Activated CD4-positive, alpha-beta T cell treated with anti-CD3 and anti-CD28 coated beads, Interleukin-10, Interleukin-2, amounts not matched to agents 100 ng/mL and 50 ng/mL, durations not matched to agents 16 hours and 8 hours (primary cell): ENCODE measurements at regions not wholly inside any gene's neighbourhood (a gene's known extent, or its start where the extent isn't known, plus 50 kb on each side); places are given as distances from the start of the nearest gene placed in this dataset.

Experiments used
- DNase-seq: peaks from one replicate; pipeline ENCODE4 v3.0.0-alpha.2; 2020

GRCh38 chr5:52690236-52690768 is 97.4 kb upstream of the ITGA1 start:
- no peak for DNase-seq

GRCh38 chr5:52692039-52692438 is 95.7 kb upstream of the ITGA1 start:
- no peak for DNase-seq

DNA sequence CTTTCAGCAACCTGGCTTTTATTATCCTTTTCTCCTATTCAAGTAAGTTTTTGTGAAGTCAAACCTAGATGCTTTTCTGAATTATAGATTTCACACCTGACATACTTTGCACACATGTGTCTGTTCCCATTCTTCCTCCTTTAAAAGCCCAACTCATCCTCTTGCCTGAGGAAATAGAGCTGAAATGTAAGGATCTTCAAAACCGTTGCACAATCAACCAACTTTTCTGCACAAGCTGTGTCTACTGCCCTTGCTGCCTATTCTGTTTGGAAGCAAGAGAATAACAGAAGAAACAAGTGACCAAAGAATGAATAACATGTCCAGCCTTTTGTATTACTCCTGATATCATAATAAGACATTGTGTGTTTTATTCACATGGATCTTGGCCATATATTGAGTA is 95.1 kb upstream of the ITGA1 start:
- no peak for DNase-seq

- peak; percentile 20 for DNase-seq
These were observed 94.4 kb upstream of the ITGA1 start for GRCh38 chr5:52693280-52693679.

GRCh38 chr5:52693836-52694235 is 93.9 kb upstream of the ITGA1 start:
- DNase-seq: no peak

DNA sequence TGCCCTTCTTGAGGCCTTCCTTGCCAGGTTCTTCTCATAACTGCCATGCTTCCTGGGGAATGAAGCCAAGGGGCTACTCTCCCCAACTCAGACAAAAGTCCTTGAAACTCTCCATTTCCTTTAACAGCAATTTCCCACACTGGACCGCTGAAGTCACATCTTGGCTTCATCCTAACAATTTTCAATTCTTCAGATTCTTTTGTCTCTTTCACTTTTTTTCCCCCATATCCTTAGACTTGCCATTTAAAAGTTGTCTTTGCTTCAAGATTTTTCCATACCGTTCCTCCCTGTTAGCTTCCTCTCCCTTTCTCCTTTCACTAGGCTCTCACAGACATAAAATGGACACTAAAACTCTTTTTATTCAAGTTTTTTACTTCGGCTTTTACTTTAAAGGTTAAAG is 93.1 kb upstream of the ITGA1 start:
- DNase-seq: no peak

DNA sequence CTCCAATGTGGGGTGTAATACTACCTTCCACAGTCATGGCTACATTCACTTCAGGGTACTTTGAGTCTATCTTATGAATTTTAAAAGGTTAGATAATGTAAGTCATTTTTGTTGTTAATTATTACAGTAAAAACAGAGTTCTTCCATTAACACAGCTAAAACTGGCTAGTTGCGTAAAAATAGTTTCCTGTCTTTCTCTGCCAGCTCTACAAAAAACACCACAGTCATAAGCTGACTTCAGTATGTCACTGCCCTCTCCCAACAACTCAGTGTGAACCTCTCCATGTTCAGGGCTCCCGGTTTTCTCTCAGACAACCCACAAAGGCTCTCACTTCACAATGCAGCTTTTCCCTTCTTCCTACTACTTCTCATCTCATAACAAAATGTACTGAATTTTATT is 84.8 kb upstream of the ITGA1 start:
- no peak for DNase-seq

DNA sequence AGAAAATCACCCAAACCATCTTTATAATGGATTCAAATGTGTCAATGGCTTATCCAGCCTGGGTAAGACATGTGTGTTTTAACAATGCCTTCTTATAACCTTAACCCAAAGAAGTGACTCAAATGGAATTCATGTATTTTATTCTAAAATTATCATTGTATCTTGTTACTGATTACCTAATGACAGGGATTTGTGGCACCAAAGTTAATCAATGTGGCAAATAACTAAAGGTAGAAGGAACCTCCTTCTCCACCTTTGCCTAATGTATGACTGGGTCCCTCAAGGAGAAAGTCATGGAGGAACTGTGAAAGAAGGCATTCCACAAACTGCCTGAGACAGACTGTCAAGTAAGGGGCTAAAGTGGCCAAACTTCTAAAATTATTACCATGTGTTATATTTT is 84.4 kb upstream of the ITGA1 start:
- DNase-seq: no peak

DNA sequence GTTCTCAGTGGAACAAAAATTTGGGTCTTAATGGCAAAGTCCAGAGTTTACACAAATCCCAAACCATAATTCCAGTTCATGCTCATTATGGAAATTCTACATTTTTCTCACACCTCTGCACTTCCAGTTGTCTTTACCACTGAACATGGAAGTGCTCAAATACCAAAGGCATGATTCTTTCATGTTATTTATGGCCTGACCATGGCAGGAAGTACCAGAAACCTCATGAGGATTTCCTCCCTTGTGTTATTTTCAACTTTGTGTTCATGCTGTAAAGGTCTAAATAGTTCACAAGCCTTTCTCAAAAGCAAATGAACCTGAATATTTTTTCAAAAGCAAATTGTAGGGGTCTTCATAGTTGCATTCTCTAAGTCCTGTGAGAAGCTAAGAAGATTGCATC is 82.0 kb upstream of the ITGA1 start:
- no peak for DNase-seq

DNA sequence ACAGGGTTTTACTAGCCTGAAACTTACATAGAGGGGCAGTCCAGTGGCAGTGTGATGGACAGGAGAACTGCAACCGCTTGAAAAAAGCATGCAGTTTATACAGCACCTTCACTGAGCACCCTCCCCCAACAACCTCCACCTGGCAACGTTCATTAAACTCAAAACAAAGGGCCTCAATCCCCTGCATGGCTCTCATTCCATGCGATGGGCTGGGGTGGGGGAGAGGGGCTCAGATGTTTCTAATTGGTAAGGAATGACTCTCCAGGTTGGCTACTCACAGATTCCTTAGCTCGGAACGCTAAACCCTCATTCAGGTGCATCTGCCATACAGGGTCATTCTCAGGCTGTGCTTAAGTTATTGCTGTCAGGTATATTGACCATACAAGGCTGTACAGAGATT is 80.9 kb upstream of the ITGA1 start:
- DNase-seq: no peak

DNA sequence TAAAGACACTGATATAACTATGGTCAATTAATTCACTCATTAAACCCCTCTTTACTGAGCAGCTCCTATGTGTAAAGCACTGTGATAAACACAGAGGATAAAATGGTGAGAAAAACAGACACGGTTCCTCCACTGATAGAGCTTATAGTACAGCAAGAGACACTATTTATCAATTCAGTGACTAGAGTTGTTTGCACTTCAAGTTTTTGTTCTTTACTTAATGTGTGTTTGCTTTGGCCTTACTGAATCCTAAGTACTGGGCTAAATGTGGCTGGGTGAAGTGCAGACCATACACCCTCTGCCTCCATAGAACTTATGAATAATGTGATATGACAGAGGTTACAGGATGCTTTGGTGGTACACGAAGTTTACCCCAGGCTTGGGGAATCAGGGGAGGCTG is 80.1 kb upstream of the ITGA1 start:
- DNase-seq: no peak

- DNase-seq: no peak
These were observed 79.3 kb upstream of the ITGA1 start for GRCh38 chr5:52708463-52708862.

DNA sequence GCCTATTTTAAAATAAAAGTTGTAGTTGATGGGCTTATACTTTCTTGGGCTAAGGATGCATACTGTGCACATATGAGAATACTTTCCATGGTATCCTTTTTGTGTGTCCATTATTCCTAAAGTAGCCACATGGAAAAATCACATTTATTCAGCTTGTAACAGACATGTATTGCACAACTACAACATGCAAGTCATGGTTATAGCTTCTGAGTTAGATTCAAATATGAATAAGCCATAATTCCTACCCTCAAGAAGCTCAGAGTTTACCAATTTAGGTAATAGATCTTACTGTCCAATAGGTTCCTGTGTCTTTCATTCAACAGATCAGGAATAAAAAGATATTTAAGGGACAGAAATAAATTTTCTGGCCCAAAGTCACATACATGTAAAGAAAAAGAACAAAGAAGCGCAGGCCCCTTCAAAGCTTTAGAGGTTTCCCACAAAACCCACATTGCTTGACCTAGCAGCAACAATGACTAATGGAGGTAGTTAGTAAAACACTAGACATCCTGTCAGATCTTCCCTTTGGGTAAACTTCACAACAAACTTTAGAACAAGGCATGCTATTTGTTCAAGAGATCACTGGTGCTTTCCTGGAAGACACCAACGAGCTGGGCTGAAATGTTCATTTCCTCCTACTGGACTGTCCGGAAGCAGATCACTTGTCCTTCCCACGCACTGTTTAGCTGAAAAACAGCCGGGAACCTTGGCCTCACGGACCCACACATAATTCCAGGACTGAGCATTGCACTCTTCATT is 78.4 kb upstream of the ITGA1 start:
- peak; percentile 77 for DNase-seq

- DNase-seq: no peak
These were observed 77.3 kb upstream of the ITGA1 start for GRCh38 chr5:52710310-52710971.

GRCh38 chr5:52710972-52711596 is 76.6 kb upstream of the ITGA1 start:
- DNase-seq: no peak

DNA sequence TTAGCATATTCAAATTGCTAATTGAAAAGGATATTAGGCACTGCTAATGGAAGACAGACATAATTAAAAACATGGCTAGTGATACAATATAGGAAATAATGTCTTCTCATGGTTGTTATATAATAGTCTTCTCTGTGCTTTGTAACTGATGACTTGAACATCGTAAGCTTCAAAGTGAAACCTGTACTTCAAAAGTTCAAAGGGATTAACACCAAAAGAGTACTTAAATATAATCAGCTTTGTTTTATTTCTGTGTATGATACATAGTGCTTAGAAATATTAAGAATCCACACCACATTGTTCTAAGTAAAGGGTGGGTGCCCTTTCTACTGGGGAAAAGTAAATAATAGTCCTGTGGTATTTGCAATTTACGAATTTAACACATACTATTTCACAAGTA is 75.4 kb upstream of the ITGA1 start:
- DNase-seq: peak; percentile 20

GRCh38 chr5:52725065-52725746 is 62.5 kb upstream of the ITGA1 start:
- DNase-seq: peak; percentile 87

- DNase-seq: no peak
These were observed 61.9 kb upstream of the ITGA1 start for GRCh38 chr5:52725808-52726207.

GRCh38 chr5:52727020-52727419 is 60.7 kb upstream of the ITGA1 start:
- DNase-seq: no peak

GRCh38 chr5:52727576-52727975 is 60.1 kb upstream of the ITGA1 start:
- DNase-seq: no peak

DNA sequence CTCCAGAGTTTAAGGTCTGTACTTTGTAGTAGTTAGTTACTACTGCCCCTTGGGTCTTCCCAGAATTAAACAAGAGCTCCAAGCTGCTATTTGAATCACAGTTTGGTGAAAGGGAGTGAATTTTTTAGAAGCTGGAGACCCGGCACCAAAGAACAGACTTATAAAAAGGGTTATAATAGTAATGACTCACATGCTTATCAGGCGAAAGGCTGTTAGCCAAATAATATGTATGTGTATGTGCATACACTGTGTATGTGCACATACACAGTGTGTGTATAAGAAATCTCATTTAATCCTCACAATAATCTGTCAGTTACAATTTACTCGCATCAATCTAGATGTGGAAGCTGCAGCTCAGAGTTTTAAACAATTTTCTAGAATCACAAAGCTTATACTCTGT is 59.5 kb upstream of the ITGA1 start:
- no peak for DNase-seq

GRCh38 chr5:52728686-52729085 is 59.0 kb upstream of the ITGA1 start:
- DNase-seq: no peak

DNA sequence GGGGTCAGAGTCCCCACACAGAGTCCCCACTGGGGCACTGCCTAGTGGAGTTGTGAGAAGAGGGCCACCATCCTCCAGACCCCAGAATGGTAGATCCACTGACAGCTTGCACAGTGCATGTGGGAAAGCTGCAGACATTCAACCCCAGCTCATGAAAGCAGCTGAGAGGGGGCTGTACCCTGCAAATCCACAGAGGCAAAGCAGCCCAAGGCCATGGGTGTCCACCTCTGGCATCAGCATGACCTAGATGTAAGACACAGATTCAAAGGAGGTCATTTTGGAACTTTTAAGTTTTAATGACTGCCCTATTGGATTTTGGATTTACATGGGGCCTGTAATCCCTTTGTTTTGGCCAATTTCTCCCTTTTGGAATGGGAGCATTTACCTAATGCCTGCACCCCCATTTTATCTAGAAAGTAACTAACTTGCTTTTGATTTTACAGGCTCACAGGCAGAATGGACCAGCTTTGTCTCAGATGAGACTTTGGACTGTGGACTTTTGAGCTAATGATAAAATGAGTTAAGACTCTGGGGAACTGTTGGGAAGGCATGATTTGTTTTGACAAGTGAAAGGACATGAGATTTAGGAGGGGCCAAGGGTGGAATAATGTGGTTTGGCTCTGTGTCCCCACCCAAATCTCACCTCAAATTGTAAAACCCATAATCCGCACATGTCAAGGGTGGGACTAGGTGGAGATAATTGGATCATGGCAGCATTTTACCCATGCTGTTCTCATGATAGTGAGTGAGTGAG is 56.3 kb upstream of the ITGA1 start:
- DNase-seq: no peak
